HG03575 (cell line): ENCODE measurements at regions not wholly inside any gene's neighbourhood (a gene's known extent, or its start where the extent isn't known, plus 50 kb on each side); places are given as distances from the start of the nearest gene placed in this dataset.

Experiments
- ATAC-seq: cut with Tn5 transposase; IDR thresholded peaks from one replicate; pipeline ENCODE4 v1.9.1; 2021; ENCODE audit not compliant: unreplicated experiment, insufficient number of reproducible peaks, low FRiP score; ENCODE audit errors: extremely low read depth

DNA sequence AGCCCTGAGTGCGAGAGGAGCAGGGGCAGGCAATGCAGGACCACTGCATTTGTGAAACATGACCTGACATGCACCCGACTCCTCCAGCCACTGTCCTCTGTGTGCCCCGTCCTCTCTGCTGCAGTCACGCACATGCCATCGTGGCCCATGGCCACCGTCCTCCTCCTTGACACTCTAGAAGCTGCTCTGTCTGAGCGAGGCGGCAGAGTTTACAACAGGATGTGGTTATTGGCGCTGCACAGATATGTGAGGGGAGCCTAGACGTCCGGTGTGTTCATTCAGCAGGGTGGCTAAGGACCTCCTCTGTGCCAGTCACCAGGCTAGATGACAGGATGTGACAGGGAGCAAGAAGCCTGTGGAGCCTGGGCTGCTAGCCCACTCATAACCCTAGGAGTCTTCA, 277.8 kb downstream of the FOXO1 start:
- peak; percentile 95 for ATAC-seq

GRCh38 chr13:40389081-40389641, 277.3 kb downstream of the FOXO1 start:
- no peak for ATAC-seq

DNA sequence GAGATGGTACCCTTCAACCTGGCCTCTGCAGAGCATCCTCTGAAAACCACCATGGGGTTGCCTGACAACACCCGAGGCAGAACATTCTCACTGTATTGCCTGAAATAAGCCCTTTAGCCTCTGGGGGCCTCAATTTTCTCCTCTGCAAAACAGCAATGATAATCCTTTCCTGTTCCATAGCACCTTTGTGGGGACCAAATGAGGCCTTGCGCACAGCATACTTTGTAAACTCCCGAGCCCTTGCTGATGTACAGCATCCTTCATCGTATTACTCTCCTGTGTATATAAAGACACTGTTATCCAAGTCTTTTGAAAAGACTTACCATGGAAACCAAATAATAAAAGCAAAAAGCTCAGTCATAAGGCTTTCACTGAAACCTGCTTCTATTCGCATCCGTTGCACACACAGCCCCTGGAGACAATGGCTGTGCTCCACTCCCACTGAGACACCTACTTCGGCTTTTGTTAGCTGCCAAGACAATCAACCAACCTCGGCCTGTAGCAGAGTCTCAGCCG, 276.0 kb downstream of the FOXO1 start:
- no peak for ATAC-seq

DNA sequence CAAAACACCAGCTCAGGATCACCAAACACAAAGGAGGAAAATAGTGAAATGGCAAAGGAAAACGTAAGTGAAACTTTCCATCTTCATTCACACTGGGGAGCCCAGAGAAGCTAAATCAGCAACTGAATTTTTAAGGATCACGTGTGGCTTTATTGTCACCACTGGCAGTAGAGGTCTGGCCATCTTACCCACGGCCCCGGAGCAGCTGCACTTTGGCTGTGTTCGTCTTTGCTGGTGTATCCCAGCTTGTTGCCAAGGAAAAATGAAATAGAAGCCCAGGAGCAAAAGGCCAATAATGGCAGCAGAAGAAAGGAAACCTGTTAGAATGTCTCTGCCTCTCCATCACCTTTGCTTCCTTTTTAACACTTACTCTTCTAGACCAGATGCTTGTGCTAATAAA, 274.7 kb downstream of the FOXO1 start:
- no peak for ATAC-seq

DNA sequence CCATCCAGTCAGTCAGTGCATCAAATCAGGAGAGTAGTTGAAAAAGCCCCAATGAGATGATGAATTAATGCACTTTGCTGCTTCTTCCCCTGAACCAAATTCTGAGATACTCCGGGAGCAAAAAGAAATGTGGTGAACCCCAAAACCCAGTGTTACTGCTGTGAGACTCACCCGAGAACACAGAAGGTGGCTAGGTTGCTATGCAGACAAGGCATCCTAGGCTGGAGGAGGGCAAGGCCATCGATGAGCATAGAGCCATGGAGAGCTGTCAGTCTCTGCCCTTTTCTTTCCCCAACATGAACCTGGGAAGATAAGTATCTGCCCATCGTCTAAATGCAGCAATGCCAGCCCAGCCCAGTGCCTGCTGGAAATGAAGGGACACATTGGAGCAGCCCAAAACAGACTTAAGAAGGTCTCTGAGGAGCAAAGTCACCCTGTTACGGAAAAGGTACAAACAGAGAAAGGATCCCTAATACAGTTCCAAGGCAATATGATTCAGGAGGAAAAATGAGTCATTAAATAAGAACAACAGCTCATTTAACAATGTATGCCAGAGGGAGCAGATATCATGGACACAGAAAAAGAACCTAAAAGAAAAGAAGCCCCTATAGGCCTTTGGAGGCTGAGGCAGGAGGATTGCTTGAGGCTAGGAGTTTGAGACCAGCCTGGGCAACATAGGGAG, 272.0 kb downstream of the FOXO1 start:
- ATAC-seq, result no peak

GRCh38 chr13:40398065-40398464, 268.4 kb downstream of the FOXO1 start:
- no peak for ATAC-seq

DNA sequence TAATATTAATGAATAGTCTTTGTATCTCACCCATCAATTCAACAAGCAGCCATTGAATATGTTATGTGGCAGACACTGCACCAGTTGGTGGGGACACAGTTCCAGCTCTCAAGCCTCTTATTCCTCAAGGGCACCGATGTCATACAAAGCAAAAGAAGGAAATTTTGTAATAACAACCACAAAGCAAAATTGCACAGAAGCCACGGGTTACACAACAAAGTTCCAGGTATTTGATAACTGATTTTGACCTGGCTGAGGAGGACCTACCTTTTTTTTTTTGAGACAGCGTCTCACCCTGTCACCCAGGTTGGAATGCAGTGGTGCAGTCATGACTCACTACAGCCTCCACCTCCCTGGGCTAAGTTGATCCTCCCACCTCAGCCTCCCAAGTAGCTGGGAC, 266.7 kb downstream of the FOXO1 start:
- no peak for ATAC-seq

DNA sequence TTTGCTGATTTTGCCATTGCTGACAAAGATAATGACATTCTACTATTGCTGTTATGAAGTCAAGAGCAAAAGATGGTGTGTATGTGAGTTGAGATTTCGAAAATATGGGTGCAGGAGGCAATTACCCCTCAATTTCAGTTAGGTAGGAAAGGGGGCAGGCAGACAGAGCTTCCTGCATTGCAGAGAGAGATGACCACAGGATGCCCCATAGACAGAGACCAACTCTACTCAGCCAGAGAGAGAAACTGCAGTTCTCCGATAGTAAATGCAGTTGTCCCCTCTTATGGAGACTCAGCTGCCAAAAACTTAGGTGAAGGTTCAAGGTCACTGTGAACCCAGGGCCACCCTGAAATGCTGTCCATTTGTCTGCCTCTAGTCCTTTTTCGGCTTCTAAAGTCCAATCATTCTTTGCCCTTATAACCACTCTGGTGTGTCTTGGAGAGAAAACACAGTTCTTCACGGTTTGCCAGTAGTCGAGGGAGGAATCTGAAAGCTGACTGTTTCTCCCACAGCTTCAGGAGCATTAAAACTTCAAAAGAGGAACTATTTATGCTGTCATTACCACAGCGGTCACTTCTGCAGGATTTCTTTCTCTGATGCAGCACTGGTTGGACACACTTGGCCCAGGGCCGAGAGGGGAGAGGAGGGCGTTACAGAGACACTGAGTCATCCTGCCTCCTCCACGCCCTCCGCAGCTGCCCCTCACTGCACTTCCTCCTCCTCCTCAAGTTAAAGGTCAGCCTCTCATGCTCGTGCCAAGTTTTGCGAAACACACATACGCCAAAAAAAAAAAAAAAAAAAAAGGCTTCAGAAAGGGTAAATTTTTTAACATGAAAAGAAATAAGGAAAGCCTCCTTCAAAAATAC, 264.3 kb downstream of the FOXO1 start:
- ATAC-seq, result peak; percentile 66

DNA sequence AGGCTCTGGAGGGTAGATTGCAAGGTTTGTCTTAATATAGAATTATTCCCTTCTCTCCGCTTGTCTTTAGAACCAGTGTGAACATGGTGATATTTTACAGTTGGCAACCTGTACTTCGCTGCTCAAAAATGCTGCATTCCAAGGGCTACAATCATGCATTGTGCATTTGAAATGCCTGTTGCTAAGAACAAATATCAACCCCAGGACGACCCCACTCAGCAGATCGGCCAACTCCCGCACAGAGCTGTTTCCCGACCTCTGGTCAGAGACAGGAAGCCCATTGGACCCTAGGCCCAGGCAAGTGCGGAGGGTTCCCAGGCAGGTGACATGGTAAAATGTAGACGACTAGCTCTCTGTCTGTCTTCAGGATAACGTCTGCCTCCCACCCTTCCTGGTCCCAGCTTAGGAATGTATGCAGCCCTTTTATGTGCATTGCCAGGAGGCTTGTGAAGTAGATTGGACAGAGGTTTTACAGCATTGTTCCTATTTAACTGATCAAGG, 263.5 kb downstream of the FOXO1 start:
- ATAC-seq, result no peak

GRCh38 chr13:40403509-40404241, 262.8 kb downstream of the FOXO1 start:
- no peak for ATAC-seq

DNA sequence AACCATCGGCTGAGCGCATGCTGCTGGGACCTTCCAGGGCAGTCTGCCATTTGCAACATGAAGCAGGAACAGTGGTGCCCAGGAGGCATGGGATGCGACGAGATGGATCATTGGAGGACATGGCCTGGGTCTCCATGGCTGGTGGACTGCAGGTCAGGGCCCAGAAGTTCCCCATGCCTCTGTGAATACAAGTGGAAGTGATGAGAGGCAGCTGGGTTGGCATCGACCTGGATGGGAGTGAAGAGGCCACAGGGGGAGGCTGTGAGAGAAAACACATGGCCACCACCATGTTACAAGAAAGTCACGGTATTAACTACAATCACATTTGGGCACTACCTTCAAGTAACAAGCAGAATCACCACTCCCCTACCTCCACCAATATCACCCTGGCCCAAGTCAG, 262.0 kb downstream of the FOXO1 start:
- ATAC-seq, result no peak

DNA sequence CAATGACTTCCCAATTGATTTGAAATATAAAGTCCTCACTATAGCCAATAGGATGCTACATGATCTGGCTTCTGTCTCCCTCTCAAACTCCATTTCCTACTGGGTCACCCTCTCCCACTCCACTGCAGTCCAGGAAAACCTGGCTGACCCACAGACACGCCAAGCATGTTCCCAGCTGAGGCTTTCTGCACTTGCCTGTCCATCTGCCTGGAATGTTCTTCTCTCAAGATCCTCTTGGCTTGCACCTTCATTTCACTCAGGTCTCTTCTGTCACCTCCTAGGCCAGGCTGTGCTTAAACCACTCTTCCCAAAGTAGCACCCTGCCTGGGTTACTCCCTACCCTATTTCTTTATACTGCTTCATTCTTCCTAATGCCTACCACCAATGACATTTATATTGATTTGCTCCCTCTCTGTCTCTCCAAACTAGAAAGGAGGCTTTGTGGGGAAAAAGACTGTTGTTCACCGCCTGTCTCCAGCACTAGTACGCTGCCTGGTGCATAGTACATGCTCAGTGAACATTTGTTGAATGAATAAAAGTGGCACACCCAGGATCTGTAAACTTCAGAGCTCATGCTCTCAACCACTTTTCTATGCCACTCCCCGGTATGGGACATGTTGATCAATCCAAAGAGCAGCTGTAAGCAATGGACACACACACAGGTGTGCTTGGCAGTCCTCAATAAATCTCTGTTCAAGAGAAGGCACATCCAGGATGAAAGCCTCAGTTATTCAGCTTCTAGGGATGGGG, 261.3 kb downstream of the FOXO1 start:
- ATAC-seq, result no peak

DNA sequence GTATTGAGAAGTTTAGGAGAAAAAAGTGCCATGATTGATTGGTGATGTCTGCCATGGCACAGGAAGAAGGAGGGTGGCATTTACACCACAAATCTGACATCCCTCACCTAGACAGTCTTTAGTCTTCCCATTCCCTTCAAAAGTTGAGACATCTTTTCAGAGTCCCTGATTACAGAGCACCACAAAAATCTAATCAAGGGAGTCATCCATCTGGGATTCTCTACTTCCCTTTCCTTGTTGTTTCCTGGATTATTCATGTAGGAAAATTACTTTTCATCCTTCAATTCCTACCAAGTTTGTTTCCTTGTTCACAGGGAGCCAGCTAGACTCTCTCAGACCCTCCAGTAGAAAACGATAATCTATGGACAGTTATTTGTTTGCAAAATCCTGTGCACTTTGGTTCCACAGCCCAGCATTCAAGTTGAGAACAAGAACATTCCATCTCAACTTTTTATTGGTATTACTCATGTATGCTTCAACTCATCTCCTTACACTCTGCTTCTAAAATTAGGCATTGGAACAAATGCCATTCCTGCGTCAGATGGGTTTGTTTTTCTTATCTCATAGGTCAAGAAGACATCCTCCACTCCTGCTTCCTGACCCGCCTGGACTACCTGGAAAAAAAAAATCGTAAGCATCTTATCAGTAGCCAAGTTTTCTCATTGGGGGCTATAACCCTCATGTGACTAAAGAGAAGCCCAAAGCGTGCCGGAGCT, 259.9 kb downstream of the FOXO1 start:
- ATAC-seq, result no peak

GRCh38 chr13:40407567-40407966, 258.9 kb downstream of the FOXO1 start:
- ATAC-seq, result no peak

GRCh38 chr13:40408602-40409001, 257.8 kb downstream of the FOXO1 start:
- no peak for ATAC-seq

- no peak for ATAC-seq
These were observed 257.2 kb downstream of the FOXO1 start for GRCh38 chr13:40409278-40409677.

DNA sequence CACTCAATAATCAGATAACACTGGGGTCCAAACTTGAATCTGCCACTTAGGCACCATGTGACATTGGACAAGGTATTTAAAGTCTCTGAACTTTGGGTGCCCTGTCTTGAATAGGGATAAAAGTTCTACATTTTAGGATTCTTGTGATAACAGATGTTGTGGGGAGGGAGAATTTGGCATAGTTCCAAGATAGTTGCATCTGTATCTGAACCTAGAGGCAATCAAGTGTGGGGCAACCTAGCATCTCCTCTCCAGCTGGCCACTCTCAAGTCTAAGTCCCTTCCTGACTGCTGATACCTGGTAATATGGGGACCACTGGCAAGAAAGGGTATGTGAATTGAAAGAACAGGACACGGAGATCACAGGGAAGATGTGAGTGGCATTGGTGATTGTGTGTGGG, 256.1 kb downstream of the FOXO1 start:
- ATAC-seq, result no peak

DNA sequence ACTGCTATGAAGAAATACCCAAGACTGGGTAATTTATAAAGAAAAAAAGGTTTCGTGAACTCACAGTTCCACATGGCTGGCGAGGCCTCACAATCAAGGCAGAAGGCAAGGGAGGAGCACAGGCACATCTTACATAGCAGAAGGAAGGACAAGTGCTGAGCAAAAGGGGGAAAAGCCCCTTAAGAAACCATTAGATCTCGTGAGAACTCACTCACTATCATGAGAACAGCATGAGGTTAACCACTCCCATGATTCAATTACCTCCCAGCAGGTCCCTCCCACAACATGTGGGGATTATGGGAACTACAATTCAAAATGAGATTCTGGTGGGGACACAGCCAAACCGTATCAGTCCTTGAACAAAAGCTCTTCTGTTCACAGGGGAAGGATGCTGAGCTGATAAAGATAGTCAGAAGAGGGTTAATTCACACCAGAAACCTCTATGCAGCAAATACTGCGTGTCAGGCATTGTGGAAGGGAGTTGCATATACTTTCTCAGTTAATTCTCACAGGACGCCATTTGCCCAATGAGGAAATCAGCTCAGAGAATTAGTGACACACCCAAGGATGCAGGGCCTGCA, 246.2 kb downstream of the FOXO1 start:
- ATAC-seq, result no peak
